Motor neuron (in vitro differentiated cells): ENCODE measurements at regions not wholly inside any gene's neighbourhood (a gene's known extent, or its start where the extent isn't known, plus 50 kb on each side); places are given as distances from the start of the nearest gene placed in this dataset.
A peak's percentile ranks its signal among the peaks of the same experiment; 100 is the strongest.
"Not testable (repeated sequence)": the region's sequence is repeated elsewhere in the genome, so short reads cannot be mapped to it uniquely, and the experiment has no call there.

Source experiments
- ATAC-seq, 8 experiments: fragments of 200-7000 bp; cut with Tn5 transposase; replicated peaks in 6 of 8; 2 replicates each; pipeline ENCODE4 v1.8.0; 2021; ENCODE audit warnings: mild to moderate bottlenecking in 8 of 8, moderate library complexity in 8 of 8
- H3K27ac ChIP-seq, 2 donors: fragments of 250-450 bp; sonication (Bioruptor Pico); 2 replicates each; pipeline ENCODE4 v1.9.0; 2021; ENCODE audit warnings: antibody characterized with exemption in 2 of 2, mild to moderate bottlenecking in 2 of 2, moderate library complexity in 1 of 2
- H3K4me1 ChIP-seq, 2 donors: fragments of 250-450 bp; sonication (Bioruptor Pico); replicated peaks in 1 of 2; 2 replicates each; pipeline ENCODE4 v1.6.1; 2021; ENCODE audit warnings: antibody characterized with exemption in 2 of 2, mild to moderate bottlenecking in 2 of 2, moderate library complexity in 1 of 2
- H3K4me3 ChIP-seq, 5 donors: fragments of 250-450 bp; sonication (Bioruptor Pico); 2 replicates each; pipeline ENCODE4 v1.9.0; 2021; ENCODE audit warnings: antibody characterized with exemption in 5 of 5, mild to moderate bottlenecking in 5 of 5, moderate library complexity in 4 of 5
- WGBS, 10 experiments: fragments of 450-650 bp; shearing (Covaris generic); methylation state at CpG; one replicate each; pipeline ENCODE4 v1.0.0; 2022; 5-methylcytosine and 5-hydroxymethylcytosine counted together
- in situ Hi-C, 9 experiments: fragments of 400-800 bp; cut with MboI; loops; one replicate each; pipeline ENCODE4 v1.15.0; 2021; ENCODE audit warnings: low sequenced_read_pairs in 9 of 9, low pct_unique_long_range_greater_than_20kb in 2 of 9; ENCODE audit not compliant: unreplicated experiment in 9 of 9

GRCh38 chr1:169051171-169051570 is 55.3 kb upstream of the ATP1B1 start:
- H3K27ac ChIP-seq = no peak overlapping the region
- WGBS, 10 experiments = 23 to 100% (median 89%) methylated on average over 1 to 2 of the region's 2 CpGs; no CpG with 5 or more reads in 4 of the 10 experiments
- in situ Hi-C loops = no loop called here
- no peak for ATAC-seq
- peaks cover 7 to 9% of the 10 kb centered on the region in 2 donors for H3K4me1 ChIP-seq
- H3K4me3 ChIP-seq = no peak overlapping the region

DNA sequence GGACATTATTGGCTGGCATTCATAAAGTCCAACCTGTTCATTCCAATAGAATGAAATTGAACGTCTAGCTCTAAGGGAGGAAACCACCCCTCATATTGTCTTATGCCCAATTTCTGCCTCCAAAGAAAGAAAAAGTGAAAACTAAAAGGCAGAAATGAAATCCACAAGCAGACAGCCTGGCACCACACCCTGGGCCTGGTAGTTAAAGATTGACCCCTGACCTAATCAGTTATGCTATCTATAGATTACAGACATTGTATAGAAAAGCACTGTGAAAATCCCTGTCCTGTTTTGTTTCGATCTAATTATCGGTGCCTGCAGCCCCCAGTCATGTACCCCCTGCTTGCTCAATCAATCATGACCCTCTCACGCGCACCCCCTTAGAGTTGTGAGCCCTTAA is 54.3 kb upstream of the ATP1B1 start:
- in situ Hi-C loops = not testable (repeated sequence)
- 70 to 100% (median 80%) methylated on average over 1 to 5 of the region's 5 CpGs; no CpG with 5 or more reads in 2 of the 10 experiments for WGBS, 10 experiments

DNA sequence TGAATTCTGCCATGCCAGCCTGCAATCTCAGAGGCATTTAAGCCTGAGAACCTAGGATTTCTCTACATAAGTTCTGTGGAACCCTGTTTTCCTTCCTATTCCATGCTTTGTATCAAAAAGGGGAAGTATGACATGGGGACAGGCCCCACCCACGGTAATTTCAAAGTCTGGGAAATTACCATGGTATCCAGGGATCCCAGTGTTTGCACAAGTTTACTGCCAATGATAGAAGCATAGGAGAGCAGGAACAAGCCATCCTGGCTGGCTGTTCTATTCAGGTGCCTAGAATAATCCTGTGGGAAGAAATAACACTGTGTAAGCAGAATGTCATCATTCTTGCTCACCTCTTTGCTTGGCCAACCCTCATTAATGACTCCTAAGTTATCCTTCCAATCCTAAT is 53.8 kb upstream of the ATP1B1 start:
- Histone ChIP-seq H3K4me3 (no peak overlapping the region), H3K4me1 (peaks cover 7 to 9% of the 10 kb centered on the region in 2 donors), H3K27ac (no peak overlapping the region)
- no peak for ATAC-seq
- in situ Hi-C loops = no loop called here
- 22 to 100% (median 85%) methylated on average over 1 of the region's 1 CpG; no CpG with 5 or more reads in 4 of the 10 experiments for WGBS, 10 experiments

More for the DNA sequence above, 54.3 kb upstream of the ATP1B1 start:
- H3K4me3 ChIP-seq, H3K27ac ChIP-seq, H3K4me1 ChIP-seq, ATAC-seq: not testable (repeated sequence)

DNA sequence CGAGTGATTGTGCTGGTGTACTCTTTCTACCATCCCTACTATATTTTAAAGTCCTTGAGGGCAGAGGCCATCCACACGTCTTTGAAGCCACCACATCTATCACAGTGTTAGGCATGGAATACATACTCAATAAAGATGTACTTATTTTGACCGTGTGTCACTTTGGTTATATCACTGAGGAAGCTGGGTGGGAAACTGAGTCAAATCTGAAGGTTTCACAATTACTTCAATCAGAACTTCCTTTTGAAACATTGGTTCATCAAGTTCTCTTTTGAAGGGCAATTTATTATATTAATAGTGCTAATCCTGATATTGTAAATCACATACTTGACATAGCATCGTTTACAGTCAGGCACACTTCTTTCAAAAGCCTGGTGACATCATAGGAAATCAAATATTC is 53.3 kb upstream of the ATP1B1 start:
- Histone ChIP-seq H3K27ac (no peak overlapping the region), H3K4me1 (peaks cover 7 to 9% of the 10 kb centered on the region in 2 donors), H3K4me3 (no peak overlapping the region)
- in situ Hi-C loops = no loop called here
- 58 to 100% (median 79%) methylated on average over 1 to 4 of the region's 4 CpGs; no CpG with 5 or more reads in 2 of the 10 experiments for WGBS, 10 experiments
- peak in 1 of 8 experiments; percentile 16 for ATAC-seq
